WTC11 (cell line): ENCODE measurements at regions not wholly inside any gene's neighbourhood (a gene's known extent, or its start where the extent isn't known, plus 50 kb on each side); places are given as distances from the start of the nearest gene placed in this dataset.

Experiments used
- ATAC-seq: fragments of 200-7000 bp; cut with Tn5 transposase; 2 replicates; pipeline ENCODE4 v1.10.0; 2021; ENCODE audit warnings: mild to moderate bottlenecking, moderate library complexity
- CTCF ChIA-PET: fragments of 300-600 bp; sonication (Branson Sonifier 250); formaldehyde crosslinking; loops from one replicate; lab custom pipeline; 2021; ENCODE audit warnings: antibody characterized with exemption; lab: Charles Lee
- POLR2A ChIA-PET: fragments of 350-600 bp; sonication (Branson Sonifier 250); formaldehyde crosslinking; loops from one replicate; lab custom pipeline; 2021; ENCODE audit warnings: antibody characterized with exemption; lab: Charles Lee
- DNase-seq: peaks from one replicate; pipeline ENCODE4 v3.0.0; 2021; ENCODE audit warnings: low spot score
- H3K27ac Mint-ChIP-seq: 2 replicates; pipeline ENCODE4 v1.8.0; 2021; ENCODE audit warnings: mixed read lengths
- H3K27me3 Mint-ChIP-seq: 2 replicates; pipeline ENCODE4 v1.8.0; 2021; ENCODE audit warnings: low read depth, mild to moderate bottlenecking, moderate library complexity, mixed read lengths
- H3K36me3 Mint-ChIP-seq: 2 replicates; pipeline ENCODE4 v1.8.0; 2021; ENCODE audit warnings: mixed read lengths
- H3K4me1 Mint-ChIP-seq: 2 replicates; pipeline ENCODE4 v1.8.0; 2022; ENCODE audit warnings: mixed read lengths
- H3K4me3 Mint-ChIP-seq: 2 replicates; pipeline ENCODE4 v1.8.0; 2021; ENCODE audit warnings: mild to moderate bottlenecking, moderate library complexity, mixed read lengths
- H3K9me3 Mint-ChIP-seq: 2 replicates; pipeline ENCODE4 v1.8.0; 2021; ENCODE audit warnings: mixed read lengths
- ATF3 ChIP-seq: sonication (generic); formaldehyde crosslinking; conservative IDR thresholded peaks from 2 replicates; pipeline ENCODE4 v1.8.1; 2022; ENCODE audit warnings: mild to moderate bottlenecking, missing genetic modification reagents
- CREM ChIP-seq: sonication (generic); formaldehyde crosslinking; IDR thresholded peaks from 2 replicates; pipeline ENCODE4 v1.8.1; 2022; ENCODE audit warnings: mild to moderate bottlenecking, missing genetic modification reagents, moderate library complexity
- CTCF ChIP-seq: fragments of 200-600 bp; IDR thresholded peaks from 2 replicates; pipeline ENCODE4 v1.8.0; 2022; ENCODE audit warnings: antibody characterized with exemption
- E2F1 ChIP-seq: sonication (generic); formaldehyde crosslinking; IDR thresholded peaks from 2 replicates; pipeline ENCODE4 v1.8.0; 2022; ENCODE audit warnings: mild to moderate bottlenecking, missing genetic modification reagents
- ERG ChIP-seq: fragments of 250-450 bp; sonication (Bioruptor Pico); IDR thresholded peaks from 2 replicates; pipeline ENCODE4 v1.8.0; 2021; ENCODE audit warnings: mild to moderate bottlenecking
- ETV6 ChIP-seq: sonication (generic); formaldehyde crosslinking; IDR thresholded peaks from 2 replicates; pipeline ENCODE4 v1.8.1; 2022; ENCODE audit warnings: mild to moderate bottlenecking, missing genetic modification reagents
- FOXP4 ChIP-seq: sonication (generic); formaldehyde crosslinking; IDR thresholded peaks from 2 replicates; pipeline ENCODE4 v1.8.0; 2022; ENCODE audit warnings: mild to moderate bottlenecking, missing genetic modification reagents
- IRF2 ChIP-seq: sonication (generic); formaldehyde crosslinking; IDR thresholded peaks from 2 replicates; pipeline ENCODE4 v1.8.0; 2022; ENCODE audit warnings: low read depth, missing genetic modification reagents, borderline replicate concordance
- JUN ChIP-seq: sonication (generic); formaldehyde crosslinking; IDR thresholded peaks from 2 replicates; pipeline ENCODE4 v1.8.0; 2023; ENCODE audit warnings: mild to moderate bottlenecking, missing genetic modification reagents
- MXD4 ChIP-seq: fragments of 250-450 bp; sonication (Bioruptor Pico); IDR thresholded peaks from 2 replicates; pipeline ENCODE4 v1.8.0; 2021; ENCODE audit warnings: mild to moderate bottlenecking, moderate library complexity, borderline replicate concordance
- NFYB ChIP-seq: sonication (generic); formaldehyde crosslinking; conservative IDR thresholded peaks from 2 replicates; pipeline ENCODE4 v1.8.0; 2022; ENCODE audit warnings: low read depth, missing genetic modification reagents
- PRRX2 ChIP-seq: fragments of 250-450 bp; sonication (Bioruptor Pico); IDR thresholded peaks from 2 replicates; pipeline ENCODE4 v1.8.0; 2021; ENCODE audit warnings: mild to moderate bottlenecking
- SP1 ChIP-seq: sonication (generic); formaldehyde crosslinking; conservative IDR thresholded peaks from 2 replicates; pipeline ENCODE4 v1.8.1; 2022; ENCODE audit warnings: missing genetic modification reagents
- STAT6 ChIP-seq: sonication (generic); formaldehyde crosslinking; conservative IDR thresholded peaks from 2 replicates; pipeline ENCODE4 v1.8.1; 2023; ENCODE audit warnings: mild to moderate bottlenecking, low read depth, missing genetic modification reagents, moderate library complexity
- TCF7 ChIP-seq: sonication (generic); formaldehyde crosslinking; IDR thresholded peaks from 2 replicates; pipeline ENCODE4 v1.8.0; 2022; ENCODE audit warnings: mild to moderate bottlenecking, low read depth, missing genetic modification reagents, moderate library complexity
- TEAD1 ChIP-seq: sonication (generic); formaldehyde crosslinking; IDR thresholded peaks from 2 replicates; pipeline ENCODE4 v1.8.0; 2022; ENCODE audit warnings: mild to moderate bottlenecking, missing genetic modification reagents
- TEAD4 ChIP-seq: sonication (generic); formaldehyde crosslinking; IDR thresholded peaks from 2 replicates; pipeline ENCODE4 v1.8.0; 2022; ENCODE audit warnings: mild to moderate bottlenecking, missing genetic modification reagents
- TP53 ChIP-seq: sonication (generic); formaldehyde crosslinking; IDR thresholded peaks from 2 replicates; pipeline ENCODE4 v1.8.1; 2023; ENCODE audit warnings: mild to moderate bottlenecking, missing genetic modification reagents
- ZMAT4 ChIP-seq: fragments of 250-450 bp; sonication (Bioruptor Pico); IDR thresholded peaks from 2 replicates; pipeline ENCODE4 v1.9.0; 2021; ENCODE audit warnings: mild to moderate bottlenecking
- ZNF219 ChIP-seq: sonication (generic); formaldehyde crosslinking; IDR thresholded peaks from 2 replicates; pipeline ENCODE4 v1.8.0; 2023; ENCODE audit warnings: missing genetic modification reagents, mild to moderate bottlenecking, borderline replicate concordance
- ZNF263 ChIP-seq: sonication (generic); formaldehyde crosslinking; IDR thresholded peaks from 2 replicates; pipeline ENCODE4 v1.8.1; 2022; ENCODE audit warnings: low read depth, mild to moderate bottlenecking, moderate library complexity, missing genetic modification reagents
- ZNF671 ChIP-seq: fragments of 250-450 bp; sonication (Bioruptor Pico); IDR thresholded peaks from 2 replicates; pipeline ENCODE4 v1.8.0; 2021; ENCODE audit warnings: mild to moderate bottlenecking
- ZSCAN18 ChIP-seq: fragments of 250-450 bp; sonication (Bioruptor Pico); IDR thresholded peaks from 2 replicates; pipeline ENCODE4 v2.1.2; 2022; ENCODE audit warnings: mild to moderate bottlenecking, moderate library complexity

- peak; percentile 70 for ATAC-seq
- Mint-ChIP-seq H3K27ac (peak overlapping the region; percentile 5; the same call in 1 of the 2 replicates), H3K36me3 (no peaks in the 10 kb centered on the region), H3K9me3 (no peaks in the 10 kb centered on the region), H3K27me3 (no peaks in the 10 kb centered on the region), H3K4me1 (peaks cover 30% of the 10 kb centered on the region), H3K4me3 (no peak overlapping the region)
- CTCF ChIA-PET, result no interaction called here
- no peak for DNase-seq
- POLR2A ChIA-PET, result no interaction called here
- TF ChIP-seq TCF7 (CRISPR knock-in tag), result no peak
- TF ChIP-seq TEAD4, result no peak
- no peak for TF ChIP-seq ETV6 (CRISPR knock-in tag)
- no peak for TF ChIP-seq SP1 (CRISPR knock-in tag)
- no peak for TF ChIP-seq ZNF219 (CRISPR knock-in tag)
- no peak for TF ChIP-seq MXD4
- TF ChIP-seq TP53, result no peak
- no peak for TF ChIP-seq ERG (CRISPR knock-in tag)
- no peak for TF ChIP-seq NFYB (CRISPR knock-in tag)
- TF ChIP-seq TEAD1 (CRISPR knock-in tag), result no peak
- no peak for TF ChIP-seq CTCF
- no peak for TF ChIP-seq PRRX2 (CRISPR knock-in tag)
- TF ChIP-seq E2F1 (CRISPR knock-in tag), result no peak
- TF ChIP-seq JUN (CRISPR knock-in tag), result no peak
- TF ChIP-seq ZSCAN18, result no peak
Measured at GRCh38 chr9:698954-699353, 142.5 kb upstream of the DMRT1 start.

- 0 out of 2 replicates have a peak overlapping the region, but pooled peaks have one; percentile 5 for H3K27ac Mint-ChIP-seq
- TF ChIP-seq ZNF671 (CRISPR knock-in tag) (no peak), E2F1 (CRISPR knock-in tag) (no peak), IRF2 (no peak), ATF3 (CRISPR knock-in tag) (no peak), ZNF263 (CRISPR knock-in tag) (no peak), ZMAT4 (CRISPR knock-in tag) (no peak), STAT6 (CRISPR knock-in tag) (no peak), CREM (CRISPR knock-in tag) (no peak), FOXP4 (no peak)
Measured at GRCh38 chr9:699396-699795, 142.1 kb upstream of the DMRT1 start.

More at GRCh38 chr9:699396-699795, 142.1 kb upstream of the DMRT1 start:
- peaks cover 30% of the 10 kb centered on the region for H3K4me1 Mint-ChIP-seq
- ChIA-PET CTCF (no interaction called here), POLR2A (no interaction called here)
- ATAC-seq, result no peak
- DNase-seq, result no peak
- H3K27me3 Mint-ChIP-seq, result no peaks in the 10 kb centered on the region
- no peaks in the 10 kb centered on the region for H3K9me3 Mint-ChIP-seq
- no peak overlapping the region for H3K4me3 Mint-ChIP-seq
- H3K36me3 Mint-ChIP-seq, result no peaks in the 10 kb centered on the region
